ENCODE measurements at regions not wholly inside any gene's neighbourhood (a gene's known extent, or its start where the extent isn't known, plus 50 kb on each side); places are given as distances from the start of the nearest gene placed in this dataset.

DNA sequence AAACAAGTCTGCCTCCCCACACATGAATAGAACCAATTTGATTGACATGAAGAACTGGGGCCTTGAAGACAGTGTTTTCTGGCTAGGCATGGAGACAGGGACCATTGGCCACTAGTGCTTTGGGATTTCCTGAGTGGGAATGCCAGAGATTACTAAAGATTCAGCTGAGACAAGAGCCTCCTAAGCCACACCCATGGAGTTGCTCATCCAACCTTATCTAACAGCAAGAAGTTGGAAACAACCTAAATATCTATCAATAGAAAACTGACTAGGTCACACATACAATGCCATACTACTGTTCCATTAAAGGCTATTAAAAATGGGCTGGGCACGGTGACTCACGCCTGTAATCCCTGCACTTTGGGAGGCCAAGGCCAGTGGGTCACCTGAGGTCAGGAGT is 184.1 kb downstream of the ZBTB18 start:
- H3K79me1 ChIP-seq (ENCODE audit: low read depth, low read length): no peaks in the 10 kb centered on the region
- H3K4me1 ChIP-seq (ENCODE audit: control insufficient read depth in 2 of 2, insufficient read depth in 1 of 2, low read depth in 1 of 2, low read length in 2 of 2): peaks cover 9 to 14% of the 10 kb centered on the region in 2 donors
- WGBS, 2 donors (ENCODE audit: extremely low coverage in 2 of 2, insufficient read length in 2 of 2, insufficient replicate concordance in 1 of 2): no CpG with 5 or more reads among the region's 2 CpGs
- no peak overlapping the region for H3K14ac ChIP-seq (ENCODE audit: low read length)
- no peak overlapping the region for H2BK120ac ChIP-seq (ENCODE audit: low read depth, low read length)
- H3K27me3 ChIP-seq (ENCODE audit: control insufficient read depth in 3 of 3, insufficient read depth in 3 of 3, low read depth in 1 of 3, low read length in 3 of 3): no peaks in the 10 kb centered on the region
- H2AK5ac ChIP-seq (ENCODE audit: low read depth, low read length): no peak overlapping the region
- no peak overlapping the region for H4K8ac ChIP-seq (ENCODE audit: low read depth, low read length)
- H2AFZ ChIP-seq (ENCODE audit: low read length): no peak overlapping the region
- H3K9ac ChIP-seq (ENCODE audit: low read depth, low read length, poor library complexity): no peak overlapping the region
- H3K4me3 ChIP-seq (ENCODE audit: low read length in 2 of 2): no peak overlapping the region
- no peak overlapping the region for H3K18ac ChIP-seq (ENCODE audit: low read length)
- peaks cover 0 to 2% of the 10 kb centered on the region in 2 donors for H3K9me3 ChIP-seq (replicated peaks in 1 of 2; ENCODE audit: control insufficient read depth in 2 of 2, insufficient read depth in 1 of 2, low read depth in 1 of 2, low read length in 2 of 2)
- no peak for DNase-seq (ENCODE audit: low spot score)
- no peak overlapping the region for H3K4me2 ChIP-seq (ENCODE audit: insufficient read depth, low read length, poor library complexity, severe bottlenecking)
- no peak overlapping the region for H3K4ac ChIP-seq (ENCODE audit: low read length)
- no peak overlapping the region for H4K91ac ChIP-seq (ENCODE audit: low read depth, low read length, poor library complexity)
- H3K23ac ChIP-seq (ENCODE audit: low read depth, low read length, poor library complexity): no peak overlapping the region
- H3K36me3 ChIP-seq (replicated peaks in 1 of 2; ENCODE audit: control insufficient read depth in 2 of 2, insufficient read depth in 2 of 2, low read length in 2 of 2): no peaks in the 10 kb centered on the region
- no peak overlapping the region for H3K27ac ChIP-seq (replicated peaks; ENCODE audit: low read length)
- H2BK15ac ChIP-seq (ENCODE audit: low read length): no peak overlapping the region
- no peak overlapping the region for H2BK5ac ChIP-seq (ENCODE audit: low read length)
- no peak overlapping the region for H2BK12ac ChIP-seq (ENCODE audit: low read length)

DNA sequence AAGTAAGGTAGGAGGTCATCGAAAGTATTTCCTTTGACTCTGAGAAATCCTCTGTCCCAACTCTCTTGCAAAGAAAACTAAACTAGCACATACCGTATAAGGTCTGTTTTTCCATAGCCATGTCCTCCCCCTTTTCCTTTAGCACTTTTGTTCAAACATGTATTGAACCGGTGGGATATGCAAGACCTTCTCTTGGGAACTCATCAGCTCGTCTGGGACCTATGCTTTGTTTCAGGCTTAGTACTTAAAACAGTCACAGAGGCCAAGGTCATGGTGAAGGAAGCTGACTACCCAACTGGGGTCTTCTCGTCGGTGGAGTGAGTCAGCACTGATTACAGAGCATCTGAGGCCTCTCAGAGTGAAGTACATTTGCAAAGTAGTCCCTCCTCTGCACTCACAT is 185.0 kb downstream of the ZBTB18 start:
- no peak for DNase-seq (ENCODE audit: low spot score)
- Histone ChIP-seq H3K4me3 (ENCODE audit: low read length in 2 of 2) (no peak overlapping the region), H3K27ac (replicated peaks; ENCODE audit: low read length) (no peak overlapping the region), H3K9ac (ENCODE audit: low read depth, low read length, poor library complexity) (no peak overlapping the region), H3K4me2 (ENCODE audit: insufficient read depth, low read length, poor library complexity, severe bottlenecking) (no peak overlapping the region), H3K23ac (ENCODE audit: low read depth, low read length, poor library complexity) (no peak overlapping the region), H3K27me3 (ENCODE audit: control insufficient read depth in 3 of 3, insufficient read depth in 3 of 3, low read depth in 1 of 3, low read length in 3 of 3) (no peaks in the 10 kb centered on the region), H4K8ac (ENCODE audit: low read depth, low read length) (no peak overlapping the region), H2BK12ac (ENCODE audit: low read length) (no peak overlapping the region), H3K36me3 (replicated peaks in 1 of 2; ENCODE audit: control insufficient read depth in 2 of 2, insufficient read depth in 2 of 2, low read length in 2 of 2) (no peaks in the 10 kb centered on the region), H3K79me1 (ENCODE audit: low read depth, low read length) (no peaks in the 10 kb centered on the region), H2AFZ (ENCODE audit: low read length) (no peak overlapping the region), H4K91ac (ENCODE audit: low read depth, low read length, poor library complexity) (no peak overlapping the region), H3K4me1 (ENCODE audit: control insufficient read depth in 2 of 2, insufficient read depth in 1 of 2, low read depth in 1 of 2, low read length in 2 of 2) (peaks cover 9 to 14% of the 10 kb centered on the region in 2 donors), H2AK5ac (ENCODE audit: low read depth, low read length) (no peak overlapping the region), H3K9me3 (replicated peaks in 1 of 2; ENCODE audit: control insufficient read depth in 2 of 2, insufficient read depth in 1 of 2, low read depth in 1 of 2, low read length in 2 of 2) (peaks cover 0 to 2% of the 10 kb centered on the region in 2 donors), H3K4ac (ENCODE audit: low read length) (no peak overlapping the region), H2BK15ac (ENCODE audit: low read length) (no peak overlapping the region), H2BK120ac (ENCODE audit: low read depth, low read length) (no peak overlapping the region), H3K14ac (ENCODE audit: low read length) (no peak overlapping the region), H2BK5ac (ENCODE audit: low read length) (no peak overlapping the region), H3K18ac (ENCODE audit: low read length) (no peak overlapping the region)
- WGBS, 2 donors (ENCODE audit: extremely low coverage in 2 of 2, insufficient read length in 2 of 2, insufficient replicate concordance in 1 of 2): no CpG with 5 or more reads among the region's 6 CpGs

DNA sequence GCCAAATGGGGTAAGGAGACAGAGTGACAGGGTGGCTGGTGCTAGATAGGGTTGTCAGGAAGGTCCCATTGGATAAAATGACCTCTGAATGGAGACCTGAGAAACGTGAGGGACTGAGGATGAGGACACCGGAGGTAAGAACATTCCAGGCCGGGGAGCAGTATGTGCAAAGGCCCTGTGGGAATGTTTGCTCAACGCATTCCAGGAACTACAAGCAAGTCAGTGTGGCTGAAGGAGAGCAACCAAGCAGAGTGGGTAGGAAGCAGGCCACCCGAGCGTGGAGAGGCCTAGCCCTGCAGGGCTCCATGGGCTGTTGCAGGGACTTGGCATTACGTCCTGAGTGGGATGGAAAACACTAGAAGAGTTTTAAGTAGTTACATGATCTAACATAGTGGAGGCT is 185.6 kb downstream of the ZBTB18 start:
- Histone ChIP-seq H2BK5ac (ENCODE audit: low read length) (no peak overlapping the region), H4K91ac (ENCODE audit: low read depth, low read length, poor library complexity) (no peak overlapping the region), H2BK120ac (ENCODE audit: low read depth, low read length) (no peak overlapping the region), H3K27me3 (ENCODE audit: control insufficient read depth in 3 of 3, insufficient read depth in 3 of 3, low read depth in 1 of 3, low read length in 3 of 3) (no peaks in the 10 kb centered on the region), H3K4me2 (ENCODE audit: insufficient read depth, low read length, poor library complexity, severe bottlenecking) (no peak overlapping the region), H2AK5ac (ENCODE audit: low read depth, low read length) (no peak overlapping the region), H3K14ac (ENCODE audit: low read length) (no peak overlapping the region), H3K4ac (ENCODE audit: low read length) (no peak overlapping the region), H2BK12ac (ENCODE audit: low read length) (no peak overlapping the region), H3K36me3 (replicated peaks in 1 of 2; ENCODE audit: control insufficient read depth in 2 of 2, insufficient read depth in 2 of 2, low read length in 2 of 2) (no peaks in the 10 kb centered on the region), H2AFZ (ENCODE audit: low read length) (no peak overlapping the region), H3K23ac (ENCODE audit: low read depth, low read length, poor library complexity) (no peak overlapping the region), H2BK15ac (ENCODE audit: low read length) (no peak overlapping the region), H3K4me3 (ENCODE audit: low read length in 2 of 2) (no peak overlapping the region), H3K9me3 (replicated peaks in 1 of 2; ENCODE audit: control insufficient read depth in 2 of 2, insufficient read depth in 1 of 2, low read depth in 1 of 2, low read length in 2 of 2) (peaks cover 0 to 2% of the 10 kb centered on the region in 2 donors), H4K8ac (ENCODE audit: low read depth, low read length) (no peak overlapping the region), H3K27ac (replicated peaks; ENCODE audit: low read length) (no peak overlapping the region), H3K4me1 (ENCODE audit: control insufficient read depth in 2 of 2, insufficient read depth in 1 of 2, low read depth in 1 of 2, low read length in 2 of 2) (peaks cover 6 to 8% of the 10 kb centered on the region in 2 donors), H3K18ac (ENCODE audit: low read length) (no peak overlapping the region), H3K9ac (ENCODE audit: low read depth, low read length, poor library complexity) (no peak overlapping the region), H3K79me1 (ENCODE audit: low read depth, low read length) (no peaks in the 10 kb centered on the region)
- no peak for DNase-seq (ENCODE audit: low spot score)
- WGBS, 2 donors (ENCODE audit: extremely low coverage in 2 of 2, insufficient read length in 2 of 2, insufficient replicate concordance in 1 of 2): no CpG with 5 or more reads among the region's 7 CpGs

DNA sequence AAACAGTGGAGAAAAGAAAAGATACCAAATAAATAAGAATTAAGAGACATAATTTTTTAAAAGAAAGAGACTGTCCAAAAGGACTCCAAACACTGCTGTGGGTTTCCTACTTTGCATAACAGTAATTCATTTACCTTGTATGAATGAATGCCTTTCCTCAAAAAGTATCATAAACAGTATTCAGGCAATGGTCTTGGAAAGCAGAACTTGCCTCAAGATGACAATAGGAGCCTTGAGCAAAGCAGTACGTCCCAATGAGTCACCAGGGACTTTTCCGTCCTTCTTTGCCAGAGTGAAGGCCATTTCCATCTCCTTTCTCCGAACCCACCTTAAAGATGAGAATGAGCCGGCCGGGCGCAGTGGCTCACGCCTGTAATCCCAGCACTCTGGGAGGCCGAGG is 186.4 kb downstream of the ZBTB18 start:
- Histone ChIP-seq H3K9me3 (replicated peaks in 1 of 2; ENCODE audit: control insufficient read depth in 2 of 2, insufficient read depth in 1 of 2, low read depth in 1 of 2, low read length in 2 of 2) (peaks cover 0 to 2% of the 10 kb centered on the region in 2 donors), H4K8ac (ENCODE audit: low read depth, low read length) (no peak overlapping the region), H3K36me3 (replicated peaks in 1 of 2; ENCODE audit: control insufficient read depth in 2 of 2, insufficient read depth in 2 of 2, low read length in 2 of 2) (no peaks in the 10 kb centered on the region), H2AK5ac (ENCODE audit: low read depth, low read length) (no peak overlapping the region), H3K4ac (ENCODE audit: low read length) (no peak overlapping the region), H3K4me2 (ENCODE audit: insufficient read depth, low read length, poor library complexity, severe bottlenecking) (no peak overlapping the region), H2BK120ac (ENCODE audit: low read depth, low read length) (no peak overlapping the region), H2BK15ac (ENCODE audit: low read length) (no peak overlapping the region), H2BK12ac (ENCODE audit: low read length) (no peak overlapping the region), H3K79me1 (ENCODE audit: low read depth, low read length) (no peaks in the 10 kb centered on the region), H3K23ac (ENCODE audit: low read depth, low read length, poor library complexity) (no peak overlapping the region), H3K18ac (ENCODE audit: low read length) (no peak overlapping the region), H3K27me3 (ENCODE audit: control insufficient read depth in 3 of 3, insufficient read depth in 3 of 3, low read depth in 1 of 3, low read length in 3 of 3) (no peaks in the 10 kb centered on the region), H2BK5ac (ENCODE audit: low read length) (no peak overlapping the region), H3K4me3 (ENCODE audit: low read length in 2 of 2) (no peak overlapping the region), H3K27ac (replicated peaks; ENCODE audit: low read length) (no peak overlapping the region), H3K4me1 (ENCODE audit: control insufficient read depth in 2 of 2, insufficient read depth in 1 of 2, low read depth in 1 of 2, low read length in 2 of 2) (peaks cover 4 to 6% of the 10 kb centered on the region in 2 donors), H4K91ac (ENCODE audit: low read depth, low read length, poor library complexity) (no peak overlapping the region), H2AFZ (ENCODE audit: low read length) (no peak overlapping the region), H3K14ac (ENCODE audit: low read length) (no peak overlapping the region), H3K9ac (ENCODE audit: low read depth, low read length, poor library complexity) (no peak overlapping the region)
- DNase-seq (ENCODE audit: low spot score): no peak
- WGBS, 2 donors (ENCODE audit: extremely low coverage in 2 of 2, insufficient read length in 2 of 2, insufficient replicate concordance in 1 of 2): no CpG with 5 or more reads among the region's 8 CpGs
